ENCODE measurements at regions not wholly inside any gene's neighbourhood (a gene's known extent, or its start where the extent isn't known, plus 50 kb on each side); places are given as distances from the start of the nearest gene placed in this dataset.
"Not testable (repeated sequence)": the region's sequence is repeated elsewhere in the genome, so short reads cannot be mapped to it uniquely, and the experiment has no call there.

DNA sequence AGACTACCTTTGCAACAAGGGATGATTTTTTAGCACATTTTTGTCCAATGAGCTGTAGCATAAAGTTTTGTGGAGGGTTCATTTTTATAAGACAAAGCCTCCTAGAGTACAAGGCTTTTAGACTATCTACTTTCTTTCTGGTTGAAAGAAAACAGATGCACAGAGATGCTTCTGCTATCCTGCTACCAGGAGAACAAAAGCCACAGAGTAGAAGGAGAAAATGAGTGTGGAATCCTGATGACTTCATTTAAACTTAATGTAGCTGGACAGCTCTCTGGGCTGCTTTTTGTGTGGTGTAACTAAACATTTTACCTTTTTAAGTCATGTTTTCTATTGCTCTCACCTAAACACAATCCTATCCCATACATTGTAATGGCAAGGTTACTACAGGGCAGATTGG is 1009.4 kb downstream of the TLE1 start:
- no peak for DNase-seq

DNA sequence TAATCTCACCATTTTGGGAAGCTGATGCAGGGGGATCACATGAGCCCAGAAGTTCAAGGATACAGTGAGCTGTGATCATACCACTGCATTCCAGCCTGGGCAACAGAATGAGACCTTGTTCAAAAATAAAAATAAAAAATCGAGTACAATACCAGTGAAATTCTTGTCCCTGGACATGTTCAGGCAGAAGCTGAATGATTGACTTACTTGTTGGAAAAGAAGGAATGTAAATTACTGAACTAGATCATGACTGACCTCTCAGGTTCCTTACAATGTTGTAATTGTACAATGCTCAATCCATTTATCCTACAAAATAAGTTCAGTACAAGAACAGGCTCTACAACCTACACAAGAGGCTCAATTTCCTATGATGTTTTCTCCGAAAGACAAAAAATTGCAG is 1010.4 kb downstream of the TLE1 start:
- no peak for DNase-seq

DNA sequence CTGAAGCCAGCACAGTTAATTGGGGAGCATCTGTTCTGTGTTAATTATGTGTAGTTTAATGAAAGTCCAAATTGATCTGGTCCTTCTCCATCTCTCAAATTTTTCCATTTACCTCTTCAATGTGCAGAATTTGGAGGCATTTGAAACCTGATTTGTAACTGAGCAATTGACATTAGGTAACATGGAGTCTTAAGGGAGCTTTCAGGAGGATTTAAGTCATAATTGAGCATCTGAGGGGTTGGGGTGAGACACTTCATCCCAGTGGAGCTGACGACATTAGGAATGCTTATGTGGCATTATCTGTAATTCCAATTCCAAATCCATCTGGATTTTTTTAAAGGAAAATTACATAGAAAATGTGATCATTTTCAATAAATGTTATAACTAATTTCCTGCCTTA is 1015.9 kb downstream of the TLE1 start:
- DNase-seq: no peak

DNA sequence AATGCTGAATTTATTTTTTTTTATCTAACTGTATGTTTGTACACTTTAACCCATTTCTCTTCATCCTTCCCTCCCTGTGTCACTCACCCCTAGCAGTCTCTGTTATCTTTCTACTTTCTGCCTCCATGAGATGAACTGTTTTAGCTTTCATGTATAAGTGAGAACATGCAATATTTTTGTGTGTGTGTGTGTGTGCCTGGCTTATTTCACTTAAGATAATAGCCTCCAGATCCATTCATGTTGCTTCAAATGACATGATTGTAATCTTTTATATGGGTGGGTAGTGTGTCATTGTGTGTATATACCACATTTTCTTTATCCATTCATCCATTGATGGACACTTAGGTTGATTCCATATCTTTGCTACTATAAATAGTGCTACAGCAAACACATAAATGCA is 1023.9 kb downstream of the TLE1 start:
- DNase-seq: no peak

DNA sequence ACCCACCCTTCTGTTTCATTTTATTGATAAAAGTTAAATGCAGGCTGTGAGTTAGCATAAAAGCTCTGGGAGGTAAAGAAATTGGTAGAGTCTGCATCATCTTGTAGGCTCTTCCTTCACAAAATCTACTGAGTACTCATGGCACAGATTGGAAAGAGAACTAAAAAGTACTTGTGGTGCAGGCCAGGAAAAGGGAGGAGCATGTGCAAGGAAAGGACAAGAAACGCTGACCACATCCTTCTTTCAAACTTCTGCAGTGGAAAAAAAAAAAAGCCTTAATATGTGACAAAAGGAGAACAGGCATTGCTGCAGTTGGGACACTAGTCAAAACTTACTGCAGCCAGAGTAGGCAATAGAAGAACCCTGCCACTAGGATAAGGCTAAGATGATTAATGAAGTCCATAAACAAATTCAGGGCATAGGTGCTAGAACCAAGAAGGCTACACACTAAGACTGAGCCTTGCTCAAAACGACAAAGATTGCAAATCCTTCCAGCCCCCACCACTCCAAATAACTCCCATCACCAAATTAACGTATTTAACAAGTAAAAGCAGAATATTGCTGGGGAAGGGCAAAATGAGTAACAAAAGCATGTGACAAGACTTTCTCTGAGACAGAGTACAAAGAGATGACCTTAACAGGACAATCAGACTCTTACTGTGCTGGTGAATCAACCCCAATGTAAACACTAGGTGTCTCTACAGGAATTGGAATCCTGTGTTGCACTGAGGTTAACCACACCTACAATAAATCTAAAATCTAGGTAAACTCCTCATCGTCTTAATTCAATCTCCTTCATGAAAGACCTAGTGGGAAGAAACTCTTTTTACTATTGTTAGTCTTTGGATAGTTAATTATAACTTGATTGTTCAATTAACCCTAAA is 1024.8 kb downstream of the TLE1 start:
- DNase-seq: no peak

DNA sequence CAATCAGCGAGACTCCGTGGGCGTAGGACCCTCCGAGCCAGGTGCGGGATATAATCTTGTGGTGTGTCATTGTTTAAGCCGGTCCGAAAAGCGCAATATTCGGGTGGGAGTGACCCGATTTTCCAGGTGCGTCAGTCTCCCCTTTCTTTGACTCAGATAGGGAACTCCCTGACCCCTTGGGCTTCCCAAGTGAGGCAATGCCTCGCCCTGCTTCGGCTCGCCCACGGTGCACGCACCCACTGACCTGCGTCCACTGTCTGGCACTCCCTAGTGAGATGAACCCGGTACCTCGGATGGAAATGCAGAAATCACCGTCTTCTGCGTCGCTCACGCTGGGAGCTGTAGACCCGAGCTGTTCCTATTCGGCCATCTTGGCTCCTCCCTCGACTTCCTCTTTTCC is 1029.6 kb downstream of the TLE1 start:
- not testable (repeated sequence) for DNase-seq

DNA sequence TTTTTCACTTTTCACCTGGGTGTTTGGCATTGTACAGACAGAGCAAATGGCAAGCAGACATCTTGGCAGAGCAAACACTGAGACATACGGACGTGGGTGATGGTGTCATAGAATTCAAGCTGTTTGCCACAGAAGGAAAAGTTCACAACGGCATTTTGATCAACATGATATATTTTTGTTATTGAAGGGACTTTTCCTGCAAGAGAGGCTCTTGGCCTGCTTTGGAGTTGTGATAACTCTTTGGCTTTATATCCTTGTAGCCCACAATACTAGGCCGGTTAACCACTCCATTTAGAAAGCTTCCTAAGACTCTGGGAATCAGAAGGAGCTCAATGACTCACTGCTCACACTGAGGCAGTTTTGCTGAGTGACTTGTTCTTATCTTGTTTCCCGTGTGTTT is 1038.3 kb downstream of the TLE1 start:
- DNase-seq: no peak

DNA sequence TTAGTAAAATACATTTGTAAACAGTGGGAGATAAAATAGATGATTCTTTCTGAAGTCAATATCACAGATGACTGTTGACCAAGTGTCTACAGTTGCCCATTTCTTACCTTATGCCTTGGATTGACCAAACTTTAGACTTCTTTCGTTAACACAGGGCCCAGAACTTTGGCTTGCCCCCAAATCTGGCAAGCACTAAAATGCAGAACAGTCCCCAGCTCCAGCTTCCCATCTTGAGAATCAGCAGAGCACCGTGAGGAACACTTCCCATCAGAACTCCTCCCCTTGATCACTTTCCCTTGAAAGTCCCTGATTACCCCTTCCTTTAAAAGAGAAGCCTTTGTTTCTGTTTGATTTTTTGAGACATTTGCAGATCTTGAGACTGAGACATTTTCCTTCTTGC is 1039.9 kb downstream of the TLE1 start:
- no peak for DNase-seq

DNA sequence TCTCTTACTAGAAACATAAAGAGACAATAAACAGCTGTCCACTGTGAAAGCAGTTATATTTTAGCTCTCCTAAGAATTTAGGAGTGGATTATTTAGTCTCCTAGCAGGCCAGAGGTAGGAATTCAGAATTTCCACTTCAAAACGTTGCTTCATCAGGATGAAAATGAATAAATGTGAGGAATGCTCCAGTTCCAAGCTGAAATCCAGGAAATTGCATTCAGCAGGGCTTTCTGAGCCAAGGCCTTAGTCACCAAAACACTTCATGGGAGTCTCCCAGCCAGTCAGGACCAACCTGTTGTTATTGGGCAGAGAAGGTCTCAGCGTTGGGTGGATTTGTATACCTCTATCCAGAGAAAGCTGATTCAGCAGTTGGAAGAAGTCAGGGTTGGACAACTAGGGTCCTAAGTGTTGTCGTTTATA is 1040.3 kb downstream of the TLE1 start:
- no peak for DNase-seq

DNA sequence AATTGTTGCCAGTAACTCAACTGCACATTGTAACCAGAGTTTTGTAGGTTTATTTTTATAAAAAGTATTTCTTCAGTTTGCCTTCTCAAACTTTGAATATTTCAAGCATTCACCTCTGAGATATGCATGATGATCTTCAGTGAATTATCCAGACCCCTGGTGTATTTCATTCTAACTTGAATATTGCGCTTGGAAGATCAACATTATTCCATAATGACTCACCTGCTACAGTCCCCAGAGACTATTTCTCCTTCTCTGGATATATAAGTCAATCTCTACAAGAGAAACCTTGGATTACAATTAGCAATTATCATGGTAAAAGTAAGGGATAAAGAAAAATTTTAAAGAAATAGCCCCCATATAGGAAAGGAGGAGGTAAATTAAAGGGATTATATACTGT is 1041.0 kb downstream of the TLE1 start:
- no peak for DNase-seq

DNA sequence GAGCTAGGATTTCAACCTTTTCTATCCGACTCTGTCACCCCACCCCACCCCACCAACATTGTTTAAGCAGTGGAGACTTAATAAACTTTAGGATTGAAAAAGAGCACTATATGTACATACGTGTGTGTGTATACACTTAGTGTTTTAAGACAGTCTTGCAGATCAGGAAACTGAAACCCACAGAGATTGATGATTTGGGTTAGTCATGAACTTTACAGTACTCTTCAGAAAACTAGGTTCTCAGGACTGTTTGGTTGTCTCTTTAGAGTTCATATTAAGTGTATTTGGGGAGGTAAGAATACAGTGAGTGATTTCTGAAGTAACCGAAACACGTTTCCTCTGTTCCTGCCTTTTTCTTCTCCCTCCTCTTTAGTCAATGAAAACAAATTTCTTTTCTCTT is 1043.1 kb downstream of the TLE1 start:
- no peak for DNase-seq

DNA sequence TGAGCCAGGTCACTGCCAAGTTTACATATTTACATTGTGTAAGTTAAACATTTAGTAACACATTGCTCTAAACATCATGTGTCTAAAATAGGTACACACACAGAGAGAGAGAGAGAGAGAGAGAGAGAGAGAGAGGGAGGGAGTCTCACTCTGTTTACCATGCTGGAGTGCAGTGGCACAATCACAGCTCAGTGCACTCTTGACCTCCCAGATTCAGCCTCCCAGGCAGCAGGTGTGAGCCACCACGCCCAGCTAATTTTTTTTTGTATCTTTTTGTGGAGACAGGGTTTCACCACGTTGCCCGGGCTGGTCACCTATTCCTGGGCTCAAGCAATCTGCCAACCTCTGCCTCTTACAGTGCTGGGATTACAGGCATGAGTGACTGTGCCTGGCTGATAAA is 1045.3 kb downstream of the TLE1 start:
- DNase-seq: peak; percentile 36

DNA sequence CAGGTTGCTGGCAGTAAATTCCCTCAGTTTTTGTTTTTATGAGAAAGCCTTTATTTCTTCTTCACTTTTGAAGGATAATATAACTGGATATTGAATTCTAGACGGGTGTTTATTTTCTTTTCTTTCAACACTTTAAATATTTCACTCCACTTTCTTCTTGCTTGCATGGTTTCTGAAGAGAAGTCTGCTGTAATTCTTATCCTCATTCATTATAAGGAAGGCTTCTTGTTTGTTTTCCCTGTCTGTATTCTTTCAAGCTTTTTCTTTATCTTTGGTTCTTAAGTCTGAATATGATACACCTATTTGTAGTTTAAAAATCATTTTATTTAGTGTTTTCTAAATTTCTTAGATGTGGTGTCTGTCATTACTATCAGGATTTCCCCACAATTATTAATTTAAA is 1054.3 kb downstream of the TLE1 start:
- no peak for DNase-seq

DNA sequence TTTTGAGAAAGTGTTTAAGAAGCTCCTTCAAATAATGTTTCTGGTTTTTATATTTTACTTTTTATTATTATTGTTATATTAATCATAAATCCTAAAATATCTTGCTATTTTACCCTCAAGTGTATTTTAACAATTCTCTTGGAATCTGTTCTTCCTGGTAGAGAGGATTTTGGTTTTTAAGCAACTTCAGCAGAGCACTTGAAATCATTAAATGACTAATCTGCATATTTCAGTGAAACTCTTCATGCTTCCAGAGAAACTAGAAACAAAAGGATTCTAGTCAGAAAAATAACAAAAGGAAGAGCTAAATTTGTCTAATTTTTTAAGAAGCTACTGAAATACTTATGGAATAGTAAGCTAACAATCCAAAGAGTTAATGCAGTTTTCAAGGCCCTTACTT is 1057.3 kb downstream of the TLE1 start:
- no peak for DNase-seq

DNA sequence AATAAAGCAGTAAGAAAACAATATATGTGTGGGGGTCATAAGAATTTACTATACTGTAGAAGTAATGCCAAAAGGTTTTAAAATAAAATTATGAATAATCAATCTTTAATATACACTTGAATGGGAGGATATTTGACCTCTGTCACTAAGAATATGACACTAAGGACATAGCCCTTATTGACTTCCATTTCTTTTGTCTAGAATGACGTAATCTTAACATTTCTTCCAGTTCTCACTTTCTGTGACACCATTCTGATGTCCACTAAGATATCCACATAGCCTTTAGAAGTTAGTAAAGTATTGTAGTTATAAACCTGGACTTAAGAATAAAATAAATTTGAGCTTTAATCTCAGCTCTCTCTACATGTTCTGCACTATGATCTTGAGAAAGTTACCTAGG is 1050.7 kb downstream of the TLE4 start:
- no peak for DNase-seq

DNA sequence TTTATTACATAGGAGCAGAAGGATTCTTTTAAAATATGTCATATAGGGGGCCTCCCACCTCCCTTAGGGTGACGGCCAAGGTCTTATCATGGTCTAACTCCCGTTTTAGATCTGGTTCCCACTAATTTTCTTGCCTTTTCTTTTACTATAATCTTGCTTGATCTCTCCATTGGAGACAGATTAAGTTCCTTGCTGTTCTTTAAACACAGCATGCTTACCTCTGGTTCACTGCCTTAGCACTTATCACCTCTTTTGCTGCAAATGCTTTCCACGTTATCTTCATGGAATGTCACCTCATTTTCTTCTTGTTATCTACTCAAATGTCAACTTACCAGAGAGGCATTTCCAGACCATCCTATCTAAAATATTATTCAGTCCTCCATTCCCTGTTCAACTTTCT is 1047.6 kb downstream of the TLE4 start:
- DNase-seq: no peak

DNA sequence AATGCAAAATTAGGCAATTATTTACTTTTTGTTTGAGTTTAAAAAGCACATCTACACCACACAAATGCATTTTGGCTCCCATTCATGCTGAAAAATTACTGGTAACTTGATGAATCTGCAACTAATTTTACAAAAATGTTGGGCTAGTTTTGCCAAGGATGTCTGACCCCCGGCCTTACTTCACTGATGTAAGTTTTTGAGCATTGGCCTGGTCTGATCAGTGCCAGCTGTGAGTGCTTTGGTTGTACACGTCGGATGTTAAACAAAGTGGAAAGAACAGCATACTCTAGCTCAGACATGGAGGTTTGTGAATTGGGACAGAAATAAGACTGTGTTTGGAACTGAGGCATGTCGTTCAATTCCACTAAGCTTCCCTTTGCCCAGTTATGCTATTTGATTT is 1044.2 kb downstream of the TLE4 start:
- DNase-seq: no peak

DNA sequence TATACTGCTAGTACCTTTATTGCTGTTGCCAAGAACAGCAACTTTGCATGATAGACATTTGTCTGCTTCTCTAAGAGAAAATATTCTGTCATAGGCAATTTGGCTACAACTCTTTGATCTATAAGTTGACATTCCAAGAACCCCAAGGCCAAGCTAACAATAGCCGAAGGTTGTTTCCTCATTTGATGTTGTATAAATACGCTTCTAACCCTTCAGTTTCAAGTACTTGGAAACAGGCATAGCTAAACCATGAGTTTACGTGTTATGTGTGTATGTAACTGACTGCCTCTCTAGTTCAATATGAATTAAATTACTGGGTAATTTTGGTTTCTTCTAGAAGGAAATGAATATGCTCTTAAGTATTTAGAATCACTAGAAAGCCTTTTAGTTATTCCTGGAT is 1034.0 kb downstream of the TLE4 start:
- no peak for DNase-seq

DNA sequence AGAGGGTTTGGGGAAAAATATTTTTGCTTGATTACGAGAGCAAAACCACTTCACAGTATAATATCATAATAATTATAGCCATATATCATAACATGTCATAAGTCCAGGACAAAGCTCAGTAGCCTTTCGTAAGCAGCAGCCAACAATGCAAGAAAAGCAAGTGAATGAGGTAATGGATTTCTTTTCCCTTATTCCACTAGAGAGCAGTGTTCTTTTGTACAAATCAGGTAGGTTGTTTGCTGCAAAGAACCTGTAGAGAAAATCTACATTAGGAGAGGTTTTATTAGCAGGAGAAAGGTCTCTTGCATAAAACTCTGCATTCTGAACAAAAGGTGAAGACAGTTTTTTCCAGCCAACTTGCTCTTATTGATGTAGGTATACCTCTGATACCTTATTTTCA is 1033.4 kb downstream of the TLE4 start:
- DNase-seq: peak; percentile 17

DNA sequence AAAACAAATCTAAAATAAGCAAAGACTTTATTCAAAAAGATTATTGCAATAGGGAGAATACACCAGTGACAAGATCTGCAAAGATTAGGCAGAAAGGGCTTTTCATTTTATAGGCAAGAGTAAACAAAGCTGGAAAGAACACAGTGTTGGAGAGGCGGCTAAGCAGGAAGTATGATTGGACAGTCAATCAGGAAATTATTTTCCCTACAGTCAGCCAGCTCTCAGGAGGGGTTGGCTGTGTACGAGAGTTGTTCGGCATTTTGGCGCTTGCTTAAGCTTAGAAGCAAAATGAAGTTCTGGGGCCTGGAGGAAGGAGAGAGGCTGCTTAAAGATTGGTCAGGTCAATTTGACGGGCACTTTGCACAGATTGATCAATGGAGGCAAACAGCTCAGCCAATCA is 1030.5 kb downstream of the TLE4 start:
- no peak for DNase-seq

DNA sequence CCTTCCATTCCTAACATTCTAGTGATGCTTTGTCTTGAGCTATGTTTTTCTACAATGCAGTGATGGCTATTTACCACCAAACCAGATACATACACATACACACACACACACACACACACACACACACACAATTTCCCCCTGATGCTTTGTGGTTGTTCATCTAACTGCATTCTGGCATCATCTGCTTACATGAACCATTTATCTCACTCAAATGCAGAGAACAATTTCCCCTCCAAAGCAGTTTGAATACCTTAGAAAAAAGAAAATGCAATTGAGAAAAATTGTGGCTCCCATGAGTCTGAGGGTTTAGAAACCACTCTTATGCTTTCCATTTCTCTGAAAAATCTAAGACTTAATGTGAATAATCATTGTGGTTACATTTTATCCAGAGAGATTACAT is 1024.8 kb downstream of the TLE4 start:
- DNase-seq: no peak

DNA sequence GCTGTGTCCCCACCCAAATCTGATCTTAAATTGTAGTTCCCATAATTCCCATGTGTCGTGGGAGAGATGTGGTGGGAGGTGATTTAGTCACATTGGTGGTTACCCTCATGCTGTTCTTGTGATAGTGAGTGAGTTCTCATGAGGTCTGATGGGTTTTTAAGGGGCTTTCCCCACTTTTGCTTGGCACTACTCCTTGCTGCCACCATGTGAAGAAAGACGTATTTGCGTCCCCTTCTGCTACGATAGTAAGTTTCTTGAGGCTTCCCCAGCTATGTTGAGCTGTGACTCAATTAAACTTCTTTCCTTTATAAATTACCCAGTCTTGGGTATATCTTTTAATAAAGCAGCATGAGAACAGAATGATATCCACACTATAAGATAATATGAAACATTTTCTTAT is 1023.4 kb downstream of the TLE4 start:
- DNase-seq: no peak

DNA sequence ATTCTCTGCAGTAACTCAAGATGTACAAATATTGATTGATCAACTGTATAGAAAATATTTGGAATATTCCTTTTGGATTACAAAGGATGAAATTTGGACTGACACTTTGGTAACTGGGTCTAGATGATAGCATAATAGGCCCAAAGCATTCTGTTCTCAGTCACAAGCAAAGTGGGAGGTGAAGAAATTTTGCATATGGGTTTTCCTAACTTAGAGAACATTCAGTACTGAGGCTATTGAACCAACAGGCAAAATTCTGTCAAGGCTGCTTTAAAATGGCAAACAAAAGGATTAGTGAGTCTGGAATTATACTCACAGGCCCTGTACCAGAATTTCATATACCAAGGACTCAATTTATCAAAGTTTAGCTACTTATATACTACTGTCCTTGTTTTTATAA is 1020.6 kb downstream of the TLE4 start:
- DNase-seq: no peak

DNA sequence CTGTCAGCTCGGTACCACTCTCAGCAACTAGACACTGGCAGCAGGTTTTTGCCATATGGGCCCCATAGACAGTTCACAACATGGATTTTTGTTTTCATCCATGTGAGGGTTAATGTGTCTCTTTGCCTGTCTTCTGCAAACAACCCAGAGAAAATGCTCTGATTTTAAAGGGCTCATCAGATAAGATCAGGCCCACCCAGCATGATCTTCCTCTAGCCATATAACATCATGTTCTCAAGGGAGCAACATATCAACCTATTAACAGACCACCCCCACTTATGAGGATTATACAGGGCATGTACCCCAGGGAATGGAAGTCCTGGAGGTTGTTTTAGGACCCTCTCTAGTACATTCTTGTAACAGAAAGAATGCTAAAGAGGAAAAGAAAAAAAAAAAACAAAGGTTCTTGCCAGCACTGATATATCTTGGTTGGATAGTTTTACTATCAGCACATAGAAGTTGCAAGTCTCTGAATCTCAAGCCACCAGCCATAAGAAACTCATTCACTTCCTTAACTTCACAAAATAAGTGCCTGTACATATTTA is 1015.1 kb downstream of the TLE4 start:
- DNase-seq: no peak

DNA sequence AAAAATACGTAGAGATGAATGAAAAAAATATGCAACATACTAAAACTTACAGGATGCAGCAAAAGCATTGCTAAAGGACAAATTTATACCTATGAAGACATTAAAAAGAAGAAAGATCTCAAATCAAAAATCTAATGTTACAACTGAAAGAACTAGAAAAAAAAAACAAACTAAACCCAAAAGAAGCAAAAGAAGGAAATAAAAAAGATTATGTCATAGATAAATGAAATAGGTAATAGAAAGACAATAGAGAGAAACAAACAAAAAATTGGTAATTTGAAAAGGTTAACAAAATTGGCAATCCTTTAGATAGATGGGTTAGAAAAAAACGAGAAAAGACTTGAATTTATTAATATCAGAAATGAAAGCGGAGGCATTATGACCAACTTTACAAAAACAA is 1000.2 kb downstream of the TLE4 start:
- DNase-seq: no peak

All from NCI-H748 treated with DMSO at 0.1 percent for 48 hours (cell line).